ENCODE measurements at regions not wholly inside any gene's neighbourhood (a gene's known extent, or its start where the extent isn't known, plus 50 kb on each side); places are given as distances from the start of the nearest gene placed in this dataset.

DNA sequence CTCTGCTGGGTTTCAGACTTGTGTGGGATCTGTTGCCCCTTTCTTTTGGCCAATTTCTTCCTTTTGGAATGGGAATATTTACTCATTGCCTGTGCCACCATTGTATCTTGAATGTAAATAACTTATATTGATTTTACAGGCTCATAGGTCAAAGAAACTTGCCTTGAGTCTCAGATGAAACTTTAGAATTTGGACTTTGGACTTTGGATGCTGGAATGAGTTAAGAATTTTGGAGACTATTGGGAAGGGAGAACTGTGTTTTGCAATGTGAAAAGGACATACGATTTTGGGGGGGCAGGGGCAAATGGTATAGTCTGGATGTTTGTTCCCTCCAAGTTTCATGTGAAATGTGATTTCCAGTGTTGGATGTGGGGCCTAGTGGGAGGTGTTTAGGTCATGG is 62.6 kb upstream of the TNFRSF21 start:
- TF ChIP-seq EZH2 (conservative IDR thresholded peaks at IDR 0.05; ENCODE audit: low read depth, low read length): no peak
- no peak for TF ChIP-seq SP1 (IDR thresholded peaks at IDR 0.05)
- no peak for TF ChIP-seq SP1 (CRISPR knock-in tag; IDR thresholded peaks at IDR 0.05)
- no peak for TF ChIP-seq ELF1 (CRISPR knock-in tag; IDR thresholded peaks at IDR 0.05)
- TF ChIP-seq, protein P1, sequence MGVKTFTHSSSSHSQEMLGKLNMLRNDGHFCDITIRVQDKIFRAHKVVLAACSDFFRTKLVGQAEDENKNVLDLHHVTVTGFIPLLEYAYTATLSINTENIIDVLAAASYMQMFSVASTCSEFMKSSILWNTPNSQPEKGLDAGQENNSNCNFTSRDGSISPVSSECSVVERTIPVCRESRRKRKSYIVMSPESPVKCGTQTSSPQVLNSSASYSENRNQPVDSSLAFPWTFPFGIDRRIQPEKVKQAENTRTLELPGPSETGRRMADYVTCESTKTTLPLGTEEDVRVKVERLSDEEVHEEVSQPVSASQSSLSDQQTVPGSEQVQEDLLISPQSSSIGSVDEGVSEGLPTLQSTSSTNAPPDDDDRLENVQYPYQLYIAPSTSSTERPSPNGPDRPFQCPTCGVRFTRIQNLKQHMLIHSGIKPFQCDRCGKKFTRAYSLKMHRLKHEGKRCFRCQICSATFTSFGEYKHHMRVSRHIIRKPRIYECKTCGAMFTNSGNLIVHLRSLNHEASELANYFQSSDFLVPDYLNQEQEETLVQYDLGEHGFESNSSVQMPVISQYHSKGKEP (CRISPR knock-in tag; IDR thresholded peaks at IDR 0.05): no peak
- TF ChIP-seq ZZZ3 (CRISPR knock-in tag; IDR thresholded peaks at IDR 0.05; ENCODE audit: borderline replicate concordance): no peak
- no peak for TF ChIP-seq FOXJ3 (CRISPR knock-in tag; IDR thresholded peaks at IDR 0.05; ENCODE audit: borderline replicate concordance)

Measured in HepG2 (cell line).